HEK293T (cell line): ENCODE measurements at regions not wholly inside any gene's neighbourhood (a gene's known extent, or its start where the extent isn't known, plus 50 kb on each side); places are given as distances from the start of the nearest gene placed in this dataset.

ENCODE experiments used
- CTCF ChIA-PET: fragments of 350-600 bp; formaldehyde crosslinking; extraction: SDS; loops from one replicate; lab custom pipeline; 2021; ENCODE audit warnings: antibody characterized with exemption, inconsistent platforms; lab: Yijun Ruan, JAX
- POLR2A ChIA-PET: fragments of 350-600 bp; formaldehyde crosslinking; extraction: SDS; loops from one replicate; lab custom pipeline; 2020; ENCODE audit warnings: antibody characterized with exemption, inconsistent platforms; lab: Yijun Ruan, JAX
- DNase-seq: peaks from one replicate; pipeline ENCODE4 v3.0.0; 2012; ENCODE audit warnings: mixed read lengths; ENCODE audit errors: extremely low spot score
- ARNT ChIP-seq: fragments of 450-650 bp; IDR thresholded peaks from 2 replicates; pipeline ENCODE4 v1.6.1; 2017; ENCODE audit warnings: mild to moderate bottlenecking
- BHLHE40 ChIP-seq: fragments of 450-650 bp; IDR thresholded peaks from 2 replicates; pipeline ENCODE4 v1.6.1; 2016; ENCODE audit warnings: mild to moderate bottlenecking, moderate library complexity, borderline replicate concordance
- CTBP1 ChIP-seq: fragments of 450-650 bp; IDR thresholded peaks from 2 replicates; pipeline ENCODE4 v1.6.1; 2016; ENCODE audit warnings: borderline replicate concordance
- ELF4 ChIP-seq: fragments of 450-650 bp; IDR thresholded peaks from 2 replicates; pipeline ENCODE4 v1.6.1; 2017; ENCODE audit warnings: antibody characterized with exemption
- FOXA1 ChIP-seq: fragments of 450-650 bp; IDR thresholded peaks from 2 replicates; pipeline ENCODE4 v1.6.1; 2016; ENCODE audit warnings: mild to moderate bottlenecking
- FOXK2 ChIP-seq: fragments of 450-650 bp; IDR thresholded peaks from 2 replicates; pipeline ENCODE4 v1.6.1; 2016; ENCODE audit warnings: mild to moderate bottlenecking
- FOXM1 ChIP-seq: fragments of 450-650 bp; IDR thresholded peaks from 2 replicates; pipeline ENCODE4 v1.6.1; 2017; ENCODE audit warnings: mild to moderate bottlenecking, borderline replicate concordance
- HDGF ChIP-seq: fragments of 450-650 bp; IDR thresholded peaks from 2 replicates; pipeline ENCODE4 v1.6.1; 2017; ENCODE audit warnings: antibody characterized with exemption, borderline replicate concordance
- L3MBTL2 ChIP-seq: fragments of 450-650 bp; conservative IDR thresholded peaks from 2 replicates; pipeline ENCODE4 v1.6.1; 2016; ENCODE audit warnings: mild to moderate bottlenecking
- LEF1 ChIP-seq: fragments of 450-650 bp; IDR thresholded peaks from 2 replicates; pipeline ENCODE4 v1.6.1; 2017; ENCODE audit warnings: mild to moderate bottlenecking, borderline replicate concordance
- NFRKB ChIP-seq: fragments of 450-650 bp; IDR thresholded peaks from 2 replicates; pipeline ENCODE4 v1.6.1; 2016; ENCODE audit warnings: mild to moderate bottlenecking, moderate library complexity
- SP1 ChIP-seq: fragments of 450-650 bp; IDR thresholded peaks from 2 replicates; pipeline ENCODE4 v1.6.1; 2017
- SUZ12 ChIP-seq: fragments of 450-650 bp; IDR thresholded peaks from 2 replicates; pipeline ENCODE4 v1.6.1; 2016; ENCODE audit warnings: mild to moderate bottlenecking
- TARDBP ChIP-seq: fragments of 450-650 bp; IDR thresholded peaks from 2 replicates; pipeline ENCODE4 v1.6.1; 2016
- ZNF384 ChIP-seq: fragments of 450-650 bp; IDR thresholded peaks from 2 replicates; pipeline ENCODE4 v1.6.1; 2016
- TF ChIP-seq, protein P1 (sequence below): fragments of 450-650 bp; IDR thresholded peaks from 2 replicates; pipeline ENCODE4 v1.6.1; 2016

- ChIA-PET POLR2A (interaction anchor here (1.1 kb wide), 1 partner anchor 234 kb away, joined by 3 read pairs; no protein-coding TSS in a partner anchor), CTCF (interaction anchor here (1.5 kb wide), 1 partner anchor 436 kb away, joined by 5 read pairs; no protein-coding TSS in a partner anchor)
- TF ChIP-seq NFRKB = no peak
- peak; percentile 58; the same call in 1 of the 2 replicates for TF ChIP-seq ZNF384
- no peak for DNase-seq
Observed at GRCh38 chr5:125175348-125176004, 429.0 kb upstream of the ZNF608 start.

DNA sequence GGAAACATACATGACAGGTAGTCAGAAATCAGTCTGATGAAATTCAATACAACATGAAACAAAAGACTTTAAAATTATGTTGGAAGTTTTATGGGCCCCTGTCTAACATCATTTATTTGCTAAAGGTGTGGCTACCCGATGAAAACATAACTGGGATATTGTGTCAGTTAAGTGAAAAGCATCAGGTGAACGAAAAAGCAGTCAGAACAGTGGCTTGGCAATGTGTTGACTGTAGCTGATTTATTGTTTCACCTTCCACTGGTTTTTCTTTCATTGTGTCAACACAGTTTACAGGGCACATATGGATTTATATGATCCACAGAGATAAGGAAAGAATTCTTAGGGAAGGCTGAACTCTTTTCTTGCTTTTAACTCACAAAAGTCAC lies 429.6 kb upstream of the ZNF608 start:
- CTCF ChIA-PET = no interaction called here
- no peak for DNase-seq
- TF ChIP-seq BHLHE40 (no peak), SUZ12 (no peak), FOXA1 (peak; percentile 84), NFRKB (no peak), CTBP1 (peak; percentile 82; the same call in 1 of the 2 replicates)
- TF ChIP-seq, protein P1, sequence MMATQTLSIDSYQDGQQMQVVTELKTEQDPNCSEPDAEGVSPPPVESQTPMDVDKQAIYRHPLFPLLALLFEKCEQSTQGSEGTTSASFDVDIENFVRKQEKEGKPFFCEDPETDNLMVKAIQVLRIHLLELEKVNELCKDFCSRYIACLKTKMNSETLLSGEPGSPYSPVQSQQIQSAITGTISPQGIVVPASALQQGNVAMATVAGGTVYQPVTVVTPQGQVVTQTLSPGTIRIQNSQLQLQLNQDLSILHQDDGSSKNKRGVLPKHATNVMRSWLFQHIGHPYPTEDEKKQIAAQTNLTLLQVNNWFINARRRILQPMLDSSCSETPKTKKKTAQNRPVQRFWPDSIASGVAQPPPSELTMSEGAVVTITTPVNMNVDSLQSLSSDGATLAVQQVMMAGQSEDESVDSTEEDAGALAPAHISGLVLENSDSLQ = peak; percentile 93
- POLR2A ChIA-PET = interaction anchor here (1.1 kb wide), 1 partner anchor 233 kb away, joined by 3 read pairs; no protein-coding TSS in a partner anchor

- ChIA-PET CTCF (interaction anchor here (1.0 kb wide), 1 partner anchor 10 kb away, joined by 3 read pairs; no protein-coding TSS in a partner anchor), POLR2A (no interaction called here)
- TF ChIP-seq SP1 = no peak
- no peak for TF ChIP-seq L3MBTL2
- no peak for TF ChIP-seq ZNF384
- no peak for TF ChIP-seq BHLHE40
- no peak for TF ChIP-seq SUZ12
- TF ChIP-seq CTBP1 = no peak
- no peak for DNase-seq
Observed at GRCh38 chr5:125177340-125177739, 430.9 kb upstream of the ZNF608 start.

- ChIA-PET POLR2A (no interaction called here), CTCF (no interaction called here)
- TF ChIP-seq NFRKB (no peak), L3MBTL2 (no peak), LEF1 (no peak), HDGF (no peak), TARDBP (no peak), SUZ12 (no peak), FOXM1 (no peak), FOXA1 (no peak), ARNT (no peak), BHLHE40 (no peak), FOXK2 (no peak), CTBP1 (no peak), ZNF384 (no peak)
- no peak for DNase-seq
Observed at GRCh38 chr5:125179612-125180011, 433.2 kb upstream of the ZNF608 start.

DNA sequence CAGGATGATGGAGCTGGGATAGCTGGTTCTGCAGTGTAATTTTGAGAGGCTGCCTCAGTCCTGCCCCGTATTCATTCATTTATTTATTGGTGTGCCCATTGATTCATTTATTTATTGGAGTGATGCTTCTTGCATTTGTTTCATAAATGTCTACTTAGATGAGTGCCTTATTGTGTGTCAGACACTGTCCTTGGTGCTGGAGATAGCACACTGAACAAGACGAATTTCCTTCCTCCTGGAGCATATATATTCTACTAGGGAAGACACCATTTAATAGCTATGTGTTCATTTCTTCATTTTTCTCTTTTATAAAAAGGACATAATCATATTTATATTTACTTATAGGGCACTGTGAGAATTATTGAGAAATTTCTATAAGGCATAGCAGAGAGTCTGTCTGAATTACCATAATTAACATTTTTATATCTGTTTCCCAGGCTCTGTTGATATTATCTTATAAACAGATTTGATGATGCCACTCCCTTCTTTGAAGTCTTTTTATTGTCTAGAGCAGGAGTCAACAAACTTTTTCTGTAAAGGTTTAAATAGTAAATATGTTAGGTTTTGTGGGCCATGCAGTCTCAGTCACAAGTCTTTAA lies 433.9 kb upstream of the ZNF608 start:
- no peak for DNase-seq
- TF ChIP-seq L3MBTL2 (no peak), FOXA1 (no peak), TARDBP (no peak), ARNT (no peak), BHLHE40 (no peak), CTBP1 (no peak), NFRKB (no peak), SUZ12 (no peak), FOXK2 (no peak), ELF4 (no peak), FOXM1 (no peak), HDGF (no peak), SP1 (no peak), LEF1 (no peak), ZNF384 (no peak)
- TF ChIP-seq, protein P1 = no peak
- CTCF ChIA-PET = no interaction called here
- POLR2A ChIA-PET = no interaction called here

- no peak for DNase-seq
- ChIA-PET POLR2A (no interaction called here), CTCF (no interaction called here)
- TF ChIP-seq BHLHE40 = no peak
- TF ChIP-seq TARDBP = no peak
- TF ChIP-seq LEF1 = no peak
- no peak for TF ChIP-seq L3MBTL2
- no peak for TF ChIP-seq HDGF
- no peak for TF ChIP-seq NFRKB
- no peak for TF ChIP-seq FOXK2
- no peak for TF ChIP-seq CTBP1
- no peak for TF ChIP-seq SP1
- TF ChIP-seq, protein P1 = no peak
- no peak for TF ChIP-seq SUZ12
- no peak for TF ChIP-seq FOXM1
- TF ChIP-seq FOXA1 = no peak
- TF ChIP-seq ELF4 = no peak
Observed at GRCh38 chr5:125181159-125181558, 434.7 kb upstream of the ZNF608 start.
